GM21576 (cell line): ENCODE measurements at regions not wholly inside any gene's neighbourhood (a gene's known extent, or its start where the extent isn't known, plus 50 kb on each side); places are given as distances from the start of the nearest gene placed in this dataset.

Source experiments
- ATAC-seq: cut with Tn5 transposase; IDR thresholded peaks from one replicate; pipeline ENCODE4 v1.9.1; 2021; ENCODE audit warnings: mild to moderate bottlenecking, moderate library complexity; ENCODE audit not compliant: unreplicated experiment

- no peak for ATAC-seq
Measured at GRCh38 chr7:153354071-153354470, 594.5 kb downstream of the ACTR3B start.

- no peak for ATAC-seq
Measured at GRCh38 chr7:153370092-153370491, 610.5 kb downstream of the ACTR3B start.

GRCh38 chr7:153380636-153381035 lies 621.1 kb downstream of the ACTR3B start:
- ATAC-seq = no peak

GRCh38 chr7:153381275-153382040 lies 621.9 kb downstream of the ACTR3B start:
- ATAC-seq = no peak

GRCh38 chr7:153382641-153383101 lies 623.1 kb downstream of the ACTR3B start:
- no peak for ATAC-seq

- no peak for ATAC-seq
Measured at GRCh38 chr7:153383781-153384180, 624.2 kb downstream of the ACTR3B start.

- ATAC-seq = no peak
Measured at GRCh38 chr7:153385502-153385901, 626.0 kb downstream of the ACTR3B start.

- ATAC-seq = no peak
Measured at GRCh38 chr7:153386556-153386955, 627.0 kb downstream of the ACTR3B start.

- ATAC-seq = no peak
Measured at GRCh38 chr7:153388611-153389010, 629.1 kb downstream of the ACTR3B start.

GRCh38 chr7:153389261-153389660 lies 629.7 kb downstream of the ACTR3B start:
- no peak for ATAC-seq

- ATAC-seq = no peak
Measured at GRCh38 chr7:153390955-153391354, 631.4 kb downstream of the ACTR3B start.

- ATAC-seq = no peak
Measured at GRCh38 chr7:153392726-153393125, 633.2 kb downstream of the ACTR3B start.

GRCh38 chr7:153393666-153394065 lies 634.1 kb downstream of the ACTR3B start:
- ATAC-seq = no peak

- no peak for ATAC-seq
Measured at GRCh38 chr7:153396475-153396874, 636.9 kb downstream of the ACTR3B start.

- ATAC-seq = no peak
Measured at GRCh38 chr7:153397459-153397858, 637.9 kb downstream of the ACTR3B start.

- ATAC-seq = no peak
Measured at GRCh38 chr7:153397906-153398305, 638.4 kb downstream of the ACTR3B start.

- ATAC-seq = no peak
Measured at GRCh38 chr7:153398370-153398769, 638.8 kb downstream of the ACTR3B start.

GRCh38 chr7:153398789-153399553 lies 639.4 kb downstream of the ACTR3B start:
- no peak for ATAC-seq

GRCh38 chr7:153399554-153399940 lies 640.0 kb downstream of the ACTR3B start:
- no peak for ATAC-seq

- ATAC-seq = no peak
Measured at GRCh38 chr7:153400735-153401593, 641.4 kb downstream of the ACTR3B start.
